CD4-positive, alpha-beta T cell treated with Interleukin-17A for 1 hour (primary cell): ENCODE measurements at regions not wholly inside any gene's neighbourhood (a gene's known extent, or its start where the extent isn't known, plus 50 kb on each side); places are given as distances from the start of the nearest gene placed in this dataset.
"Not testable (repeated sequence)": the region's sequence is repeated elsewhere in the genome, so short reads cannot be mapped to it uniquely, and the experiment has no call there.

Experiments used
- DNase-seq: peaks from one replicate; pipeline ENCODE4 v3.0.0-alpha.2; 2020

- DNase-seq = no peak
Observed at GRCh38 chr15:62272290-62272689, 107.2 kb upstream of the C2CD4B start.

- DNase-seq = no peak
Observed at GRCh38 chr15:62275831-62276230, 110.7 kb upstream of the C2CD4B start.

- no peak for DNase-seq
Observed at GRCh38 chr15:62277816-62278394, 112.8 kb upstream of the C2CD4B start.

- DNase-seq = no peak
Observed at GRCh38 chr15:62278534-62278933, 113.4 kb upstream of the C2CD4B start.

- DNase-seq = no peak
Observed at GRCh38 chr15:62279041-62279440, 114.0 kb upstream of the C2CD4B start.

GRCh38 chr15:62280625-62281024, 115.5 kb upstream of the C2CD4B start:
- DNase-seq = no peak

- DNase-seq = not testable (repeated sequence)
Observed at GRCh38 chr15:62281801-62282200, 116.7 kb upstream of the C2CD4B start.

- no peak for DNase-seq
Observed at GRCh38 chr15:62287066-62287857, 122.2 kb upstream of the C2CD4B start.

- DNase-seq = no peak
Observed at GRCh38 chr15:62288361-62289017, 123.4 kb upstream of the C2CD4B start.

GRCh38 chr15:62291262-62291661, 126.2 kb upstream of the C2CD4B start:
- no peak for DNase-seq

- DNase-seq = no peak
Observed at GRCh38 chr15:62296756-62297507, 131.8 kb upstream of the C2CD4B start.

- DNase-seq = no peak
Observed at GRCh38 chr15:62297522-62297921, 132.4 kb upstream of the C2CD4B start.

- no peak for DNase-seq
Observed at GRCh38 chr15:62297933-62298332, 132.8 kb upstream of the C2CD4B start.

- DNase-seq = no peak
Observed at GRCh38 chr15:62298811-62299210, 133.7 kb upstream of the C2CD4B start.

GRCh38 chr15:62299541-62299940, 134.5 kb upstream of the C2CD4B start:
- DNase-seq = no peak

GRCh38 chr15:62301993-62302675, 137.0 kb upstream of the C2CD4B start:
- no peak for DNase-seq

GRCh38 chr15:62306851-62307504, 141.9 kb upstream of the C2CD4B start:
- DNase-seq = peak; percentile 5

GRCh38 chr15:62307551-62307950, 142.5 kb upstream of the C2CD4B start:
- DNase-seq = no peak

- DNase-seq = no peak
Observed at GRCh38 chr15:62316413-62317060, 151.5 kb upstream of the C2CD4B start.

- no peak for DNase-seq
Observed at GRCh38 chr15:62320259-62320658, 155.2 kb upstream of the C2CD4B start.

- DNase-seq = no peak
Observed at GRCh38 chr15:62323353-62323890, 158.3 kb upstream of the C2CD4B start.
